ENCODE measurements at regions not wholly inside any gene's neighbourhood (a gene's known extent, or its start where the extent isn't known, plus 50 kb on each side); places are given as distances from the start of the nearest gene placed in this dataset.

DNA sequence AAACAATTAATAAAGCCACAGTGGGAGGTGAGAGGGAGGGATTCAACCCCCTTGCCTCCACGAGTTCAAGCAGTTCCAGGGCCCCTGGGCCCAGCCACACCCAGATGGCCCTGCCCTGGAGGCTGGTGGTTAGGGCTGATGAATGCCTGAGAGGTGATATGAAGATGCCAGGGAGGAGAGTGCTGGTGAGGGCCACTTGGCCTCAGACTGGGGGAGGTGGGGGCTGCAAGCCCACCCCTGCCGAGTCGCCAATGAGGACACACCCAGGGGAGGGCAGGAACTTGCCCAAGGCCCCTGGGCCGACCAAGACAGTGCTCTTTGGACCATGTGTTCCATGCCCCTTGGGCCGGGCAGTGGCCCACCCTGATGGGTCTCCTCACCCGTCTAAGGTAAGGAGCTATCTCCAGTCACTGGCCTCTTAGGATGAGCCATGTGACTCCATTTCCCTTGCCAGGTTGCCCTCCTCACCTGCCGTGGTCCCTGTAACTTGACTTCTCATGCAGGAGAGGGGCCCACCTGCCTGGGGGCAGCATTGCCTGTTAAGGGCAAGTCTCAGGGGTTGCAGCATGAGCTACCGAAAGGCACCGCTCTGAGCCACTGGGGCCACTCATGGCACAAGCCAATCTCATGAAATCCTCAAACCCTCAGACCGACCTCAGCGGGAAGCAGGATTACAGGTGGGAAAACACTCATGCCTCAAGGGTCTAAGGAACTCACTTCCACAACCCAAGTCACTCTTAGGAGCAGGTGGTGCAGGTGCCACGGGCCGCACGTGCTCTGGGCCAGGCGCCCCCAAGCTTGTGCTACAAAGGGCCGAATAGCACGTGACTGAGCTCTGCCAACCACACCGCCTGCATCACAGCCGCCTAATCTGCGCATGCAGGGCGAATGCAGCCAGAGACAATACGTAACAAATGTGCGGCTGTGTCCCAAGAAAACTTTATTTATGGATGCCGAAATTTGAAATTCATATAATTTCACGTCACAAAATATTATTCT, 147.4 kb upstream of the MLN start:
- DNase-seq, result no peak

DNA sequence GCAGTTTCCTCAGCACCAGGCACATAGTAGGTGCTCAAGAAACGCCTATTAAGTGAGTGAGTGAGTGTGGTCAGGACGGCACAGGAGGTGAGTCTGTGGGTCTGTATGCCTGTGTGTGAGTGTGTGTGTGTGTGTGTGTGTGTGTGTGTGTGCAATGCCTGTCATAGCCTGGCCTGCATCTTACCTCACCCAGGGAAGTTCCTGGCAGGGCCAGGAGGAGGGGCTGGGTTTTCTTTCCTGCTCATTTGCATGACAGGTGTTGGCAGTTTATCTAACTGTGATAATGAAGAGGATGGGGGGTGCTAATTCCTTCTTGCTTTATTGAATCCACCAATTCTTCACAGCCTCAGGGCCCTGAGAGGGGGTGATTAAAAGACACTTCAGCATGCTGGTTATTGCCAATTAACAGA, 146.7 kb upstream of the MLN start:
- DNase-seq, result no peak

DNA sequence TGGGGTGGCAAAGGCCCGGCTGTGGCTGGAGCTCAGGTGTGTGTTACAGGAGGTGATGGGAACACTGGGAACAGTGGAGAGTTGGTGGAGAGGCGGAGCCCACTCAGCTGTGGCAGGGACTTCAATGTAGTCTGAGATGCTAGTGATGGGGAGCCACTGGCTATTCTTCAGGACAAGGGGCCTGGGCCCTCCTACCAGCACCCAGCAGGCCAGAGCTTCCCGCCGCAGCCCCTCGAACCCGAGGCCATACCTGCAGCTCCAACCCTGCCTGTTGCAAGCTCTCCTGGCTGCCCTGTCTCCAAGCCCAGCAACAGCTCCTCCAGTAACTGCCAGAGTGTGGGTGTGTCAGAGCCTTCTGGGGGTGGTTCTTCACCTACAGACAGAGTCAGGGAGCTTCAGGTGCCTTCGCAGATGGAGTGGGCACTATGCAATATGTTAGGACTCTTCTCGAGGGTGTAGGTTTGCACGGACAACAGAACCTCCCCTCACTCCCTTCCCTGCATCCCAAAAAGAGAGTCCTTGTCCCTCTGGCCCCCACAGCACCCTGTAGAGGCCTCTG, 146.2 kb upstream of the MLN start:
- no peak for DNase-seq

DNA sequence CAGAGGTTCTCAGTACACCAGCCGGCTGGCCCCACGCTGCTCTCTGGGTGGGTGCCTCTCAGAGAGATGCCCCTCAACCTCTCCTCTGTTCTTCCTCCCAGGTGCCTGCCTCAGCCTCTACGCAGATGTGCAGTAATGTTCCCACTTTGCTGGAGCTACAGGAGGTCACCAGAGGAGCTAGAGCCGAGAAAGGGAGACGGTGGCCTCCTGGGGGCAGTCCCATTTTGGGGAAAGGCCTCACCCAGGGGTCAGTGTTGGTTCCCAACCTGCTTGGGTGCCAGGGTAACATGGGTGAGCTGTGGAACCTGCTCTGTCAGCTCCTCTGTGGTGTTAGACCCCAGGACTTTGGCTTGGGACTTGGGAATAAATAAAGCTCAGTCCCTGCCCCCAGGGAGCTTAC, 145.3 kb upstream of the MLN start:
- no peak for DNase-seq

DNA sequence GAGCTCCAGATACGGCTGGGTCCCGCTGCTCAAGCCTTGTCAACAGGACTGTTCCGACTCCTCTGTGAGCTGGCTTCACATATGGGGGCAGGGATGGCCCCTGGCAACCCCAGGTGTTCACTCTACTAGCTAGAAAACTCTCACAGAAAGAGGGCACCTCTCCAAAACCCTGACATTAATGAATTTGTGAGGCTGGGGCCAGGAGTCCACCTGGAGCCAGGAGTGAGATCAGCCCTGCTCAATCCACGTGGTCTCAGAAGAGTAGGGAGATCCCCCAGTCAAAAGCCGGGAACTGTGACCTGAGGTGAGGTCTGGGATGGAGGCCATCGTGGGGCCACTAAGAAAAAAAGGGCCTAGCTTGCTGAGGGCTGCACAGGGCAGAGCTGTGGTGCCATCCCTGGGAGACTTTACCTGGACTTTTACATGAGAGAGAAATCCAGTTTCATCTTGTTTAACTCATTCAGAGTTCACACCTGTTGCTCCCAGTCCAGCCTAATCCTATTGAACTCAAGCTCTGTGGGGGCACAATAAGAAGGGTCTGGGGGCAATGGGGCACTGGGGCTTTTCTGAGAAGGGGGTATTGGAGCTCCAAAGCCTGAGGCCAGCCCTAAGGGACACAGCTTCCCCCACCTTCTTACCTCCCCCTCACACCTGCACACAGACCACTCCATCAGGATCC, 144.3 kb upstream of the MLN start:
- DNase-seq, result no peak

DNA sequence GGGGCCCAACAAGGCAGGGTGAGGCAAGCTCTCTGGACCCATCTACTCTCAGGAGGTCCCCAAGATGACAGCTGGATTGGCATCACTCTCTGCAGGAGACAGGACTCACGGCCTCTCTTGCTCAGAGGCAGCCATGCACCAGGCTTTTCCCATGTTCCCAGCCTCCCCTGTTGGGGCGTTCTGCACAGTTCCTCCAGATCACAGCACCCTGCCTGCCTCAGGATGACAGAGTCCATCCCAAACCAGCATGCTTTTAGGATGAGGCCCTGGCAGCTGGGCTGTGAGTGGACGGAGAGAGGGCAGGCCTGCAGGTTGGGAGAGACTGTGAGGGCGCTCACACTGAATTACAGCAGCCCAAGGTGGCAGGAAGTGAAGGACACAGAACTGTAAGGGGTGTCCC, 143.2 kb upstream of the MLN start:
- DNase-seq, result no peak

DNA sequence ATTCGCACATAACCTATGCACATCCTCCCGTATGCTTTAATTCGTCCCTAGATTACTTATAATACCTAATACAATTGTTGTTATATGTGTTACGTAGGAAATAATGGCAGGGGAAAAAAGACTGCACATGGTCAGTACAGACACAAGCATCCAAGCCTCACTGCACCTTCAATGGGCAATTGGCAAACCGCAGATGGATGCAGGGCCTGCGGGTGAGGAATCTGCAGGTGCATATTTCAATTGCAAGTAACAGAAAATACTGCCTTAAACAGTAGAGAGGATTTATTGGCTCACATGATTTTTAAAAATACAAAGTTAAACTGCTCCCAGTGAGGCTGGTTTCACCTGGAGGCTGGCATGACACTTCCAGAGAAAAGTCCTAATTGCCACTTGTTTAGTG, 142.1 kb upstream of the MLN start:
- no peak for DNase-seq

DNA sequence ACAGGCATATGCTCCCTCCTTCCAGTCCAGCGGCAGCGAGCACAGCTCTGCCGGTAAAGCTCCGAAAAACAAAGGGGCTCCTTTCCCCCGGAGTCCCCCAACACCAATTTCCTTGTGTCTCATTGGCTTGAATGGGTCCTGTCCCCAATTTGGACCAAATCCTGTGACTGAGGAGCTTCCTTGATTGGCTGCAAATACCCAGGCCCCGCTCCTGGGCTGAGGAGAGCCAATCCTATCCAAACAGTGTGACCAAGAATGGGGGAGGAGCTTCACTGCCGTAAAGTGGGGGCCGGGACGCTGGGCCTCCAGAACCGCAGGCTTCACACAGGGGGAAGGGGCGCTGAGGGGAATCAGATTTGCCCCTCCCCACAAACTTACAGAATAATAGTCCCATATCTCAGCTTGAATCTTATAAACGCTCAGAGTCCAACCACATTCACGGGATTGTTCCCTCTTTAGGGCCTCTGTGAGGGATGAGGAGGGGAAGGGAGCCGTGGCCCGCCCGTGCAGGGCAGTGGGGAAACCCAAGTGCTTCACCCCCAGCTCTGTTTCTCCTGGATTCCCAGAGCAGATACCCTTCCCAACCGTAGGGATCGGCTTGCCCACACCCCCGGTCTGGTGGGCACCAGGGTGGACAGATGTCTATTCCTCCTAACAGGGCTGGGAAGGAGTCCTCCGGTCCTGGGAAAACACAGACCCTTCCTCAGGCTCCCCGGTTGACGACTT, 141.0 kb upstream of the MLN start:
- DNase-seq, result no peak

DNA sequence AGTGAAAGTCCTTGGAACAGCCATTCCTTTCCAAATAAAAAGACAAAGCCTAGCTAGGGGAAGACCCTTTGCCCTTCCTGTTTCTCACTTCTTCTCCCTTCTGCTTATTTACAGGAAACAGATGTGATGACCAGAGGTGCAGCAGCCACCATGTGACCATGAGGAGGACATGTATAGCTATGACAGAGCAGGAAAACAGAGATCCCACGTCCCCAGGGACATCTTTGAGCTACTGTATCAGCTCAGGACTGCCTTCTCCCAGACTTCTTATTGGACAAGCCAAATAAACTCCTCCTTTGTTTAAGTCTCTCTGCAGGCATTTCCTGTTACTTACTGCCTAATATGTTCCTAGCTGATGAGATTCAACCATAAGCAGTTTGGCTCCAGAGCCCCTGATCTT, 133.1 kb upstream of the MLN start:
- DNase-seq, result no peak

DNA sequence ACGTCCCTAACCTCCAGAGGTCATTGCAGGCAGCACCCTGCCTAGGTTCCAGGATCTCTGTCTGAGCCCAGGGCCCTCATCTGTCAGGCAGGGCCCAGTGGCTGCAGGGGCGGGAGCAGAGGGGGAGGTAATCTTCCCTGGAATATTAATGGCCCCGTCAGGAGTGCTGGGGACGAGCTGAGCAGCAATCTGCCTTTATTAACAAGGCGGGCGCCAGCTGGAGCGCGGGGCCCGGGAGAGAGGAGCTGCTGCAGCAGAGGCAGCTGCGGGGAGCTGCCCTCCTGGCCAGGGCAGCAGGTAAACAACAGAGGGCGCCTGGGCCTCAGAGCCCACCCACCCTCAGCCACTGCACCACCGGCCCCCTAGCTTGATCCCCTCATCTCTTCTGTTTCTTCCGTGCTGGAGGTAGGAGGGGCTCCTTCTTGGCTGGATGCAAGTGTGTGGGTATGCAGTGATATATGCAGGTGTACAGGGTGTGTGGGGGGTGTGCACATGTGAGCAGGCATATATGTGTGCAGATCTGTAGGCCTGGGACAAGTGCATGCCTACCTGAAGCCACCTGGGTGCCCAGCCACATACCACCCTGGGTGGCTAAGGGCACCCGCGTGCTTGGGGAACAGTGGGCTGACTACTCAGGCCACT, 131.8 kb upstream of the MLN start:
- no peak for DNase-seq

DNA sequence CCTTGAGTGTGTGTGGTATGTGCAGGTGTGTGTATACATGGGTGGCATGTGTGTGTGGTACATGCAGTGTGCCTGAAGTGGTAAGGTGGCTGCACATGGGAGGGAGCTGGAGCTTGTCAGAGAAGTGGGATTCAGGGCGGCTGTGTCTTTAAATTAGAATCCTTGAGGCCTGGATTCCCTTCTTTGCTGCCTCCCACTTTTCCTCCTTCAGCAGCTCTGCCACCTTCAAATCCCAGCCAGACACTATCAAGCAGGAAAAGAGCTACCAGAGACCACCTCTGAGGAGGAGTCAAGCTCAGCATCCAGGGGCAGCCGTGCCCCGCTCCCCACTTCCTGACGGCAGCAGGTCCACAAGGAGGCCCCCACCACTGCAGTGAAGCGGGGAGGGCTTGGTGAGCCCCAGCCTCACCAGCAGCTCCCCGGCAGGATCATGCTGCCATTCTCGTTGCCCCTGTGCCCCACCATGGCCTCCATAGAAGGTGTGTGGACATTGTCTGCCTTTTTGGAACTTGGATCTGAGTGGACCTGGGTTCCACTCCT, 131.0 kb upstream of the MLN start:
- DNase-seq, result no peak

DNA sequence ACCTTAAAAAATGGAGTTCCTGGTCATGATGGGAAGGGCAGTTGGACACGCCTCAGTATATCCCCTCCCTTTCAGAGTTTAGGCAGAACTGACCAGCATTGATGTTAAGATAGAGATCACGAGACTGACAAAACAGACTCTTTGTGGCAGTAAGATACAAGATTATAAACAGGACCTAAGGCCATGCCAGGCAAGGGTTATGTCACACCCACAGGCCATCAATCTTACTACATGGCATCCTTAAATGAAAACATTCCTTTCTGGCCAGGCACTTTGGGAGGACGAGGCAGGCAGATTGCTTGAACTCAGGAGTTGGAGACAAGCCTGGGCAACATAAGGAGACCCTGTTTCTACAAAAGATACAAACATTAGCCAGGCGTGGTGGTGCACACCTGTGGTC, 129.3 kb upstream of the MLN start:
- no peak for DNase-seq

DNA sequence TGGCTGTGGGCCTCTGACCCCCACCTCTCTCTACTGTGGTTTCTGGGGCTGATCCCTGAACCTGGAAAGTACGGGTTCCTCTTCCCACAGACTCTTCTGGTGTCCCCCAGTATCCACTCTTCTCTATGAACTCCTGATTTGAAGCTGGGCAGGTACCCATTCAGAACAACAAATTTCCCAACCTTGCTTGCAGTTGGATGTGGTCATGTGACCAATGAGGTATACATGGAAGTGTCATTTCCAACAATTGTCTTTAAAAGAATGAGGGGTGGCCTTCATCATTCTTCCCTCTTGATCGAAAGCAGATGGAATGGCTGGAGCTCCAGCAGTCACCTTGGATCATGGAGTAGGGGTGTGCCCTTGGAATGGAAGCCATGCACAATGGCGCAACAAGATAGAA, 128.0 kb upstream of the MLN start:
- no peak for DNase-seq

DNA sequence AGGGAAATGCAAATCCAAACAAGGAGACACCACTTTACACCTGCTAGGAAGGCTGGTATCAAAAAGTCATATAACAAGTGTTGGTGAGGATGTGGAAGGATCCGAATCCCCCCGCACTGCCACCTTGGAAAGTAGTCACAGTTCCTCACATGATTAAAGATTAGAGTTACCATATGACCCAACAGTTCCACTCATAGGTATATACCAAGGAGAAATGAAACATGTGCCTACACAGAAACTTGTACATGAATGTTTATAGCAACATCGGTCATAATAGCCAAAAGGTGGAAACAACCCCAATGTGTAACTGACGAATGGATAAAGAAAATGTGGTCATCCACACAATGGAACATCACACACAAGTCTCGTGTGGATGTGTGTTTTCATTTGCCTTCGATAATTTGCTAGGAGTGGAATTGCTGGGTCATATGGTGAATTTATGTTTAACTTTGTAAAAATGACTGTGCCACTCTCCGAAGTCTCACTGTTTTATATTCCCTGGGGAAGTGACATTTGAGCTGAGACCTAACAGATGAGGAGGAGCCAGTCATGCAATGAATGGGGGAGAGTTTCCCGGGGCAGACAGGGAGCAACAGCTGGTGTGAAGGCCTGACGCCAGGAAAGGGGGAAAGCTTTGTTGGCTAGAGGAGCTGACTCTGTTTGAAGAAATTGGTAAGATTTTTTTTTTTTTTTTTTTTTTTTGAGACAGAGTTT, 125.9 kb upstream of the MLN start:
- DNase-seq, result no peak

DNA sequence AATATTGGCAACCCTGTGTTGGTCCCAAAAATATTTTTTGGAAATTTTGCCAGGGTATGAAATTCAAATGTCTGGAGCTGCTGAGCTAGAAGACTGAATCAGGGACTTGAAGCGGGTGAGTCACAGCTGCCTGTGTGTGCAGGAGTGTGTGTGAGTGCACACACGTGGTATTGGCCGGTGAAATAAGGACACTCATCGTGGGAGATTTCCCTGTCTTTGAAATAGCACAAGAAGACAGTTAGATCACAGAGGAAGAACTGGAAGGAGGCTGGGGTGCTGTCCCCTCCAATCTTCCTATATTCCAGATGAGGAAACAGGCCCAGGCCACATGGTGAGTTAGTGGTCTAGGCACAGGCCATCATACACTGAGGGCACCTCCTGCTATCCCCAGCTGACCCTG, 123.8 kb upstream of the MLN start:
- DNase-seq, result no peak

DNA sequence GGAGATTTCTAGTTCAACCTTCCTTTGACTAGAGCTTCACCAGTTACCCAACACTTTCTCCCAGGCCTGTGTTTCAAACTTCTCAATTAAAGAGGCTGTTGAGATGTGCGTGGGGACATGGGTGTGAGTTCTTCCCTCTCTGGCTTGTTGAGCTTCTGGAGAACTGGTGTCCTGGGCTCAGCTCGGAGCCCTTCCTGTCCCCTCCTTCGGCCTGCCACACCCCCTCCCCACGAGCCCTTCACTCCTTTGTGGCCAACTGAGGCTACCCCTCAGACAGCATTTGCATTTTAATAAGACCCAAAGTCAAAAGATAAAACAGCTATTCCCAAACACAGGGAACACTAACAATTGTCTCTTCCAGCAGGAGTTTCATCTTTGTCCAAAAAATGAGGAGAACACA, 123.3 kb upstream of the MLN start:
- no peak for DNase-seq

DNA sequence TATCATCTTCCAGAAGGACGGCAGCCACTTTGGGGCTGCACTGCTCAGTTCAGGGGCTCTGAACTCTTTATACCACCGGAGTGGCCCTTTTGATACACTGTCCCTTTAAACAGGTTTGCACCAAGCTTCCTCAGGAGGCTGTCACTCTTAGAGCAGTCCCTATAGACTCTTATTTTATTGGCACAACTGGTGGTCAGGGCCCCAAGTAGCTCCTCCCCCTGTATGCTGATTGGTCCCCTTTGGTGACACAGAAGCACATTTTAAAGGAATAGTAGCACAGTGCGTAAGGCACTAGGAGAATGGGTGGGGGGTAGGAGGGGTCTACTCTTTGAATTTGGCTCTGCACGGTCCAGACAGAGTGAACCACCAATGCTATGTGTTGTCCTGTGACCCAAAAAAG, 122.6 kb upstream of the MLN start:
- no peak for DNase-seq

DNA sequence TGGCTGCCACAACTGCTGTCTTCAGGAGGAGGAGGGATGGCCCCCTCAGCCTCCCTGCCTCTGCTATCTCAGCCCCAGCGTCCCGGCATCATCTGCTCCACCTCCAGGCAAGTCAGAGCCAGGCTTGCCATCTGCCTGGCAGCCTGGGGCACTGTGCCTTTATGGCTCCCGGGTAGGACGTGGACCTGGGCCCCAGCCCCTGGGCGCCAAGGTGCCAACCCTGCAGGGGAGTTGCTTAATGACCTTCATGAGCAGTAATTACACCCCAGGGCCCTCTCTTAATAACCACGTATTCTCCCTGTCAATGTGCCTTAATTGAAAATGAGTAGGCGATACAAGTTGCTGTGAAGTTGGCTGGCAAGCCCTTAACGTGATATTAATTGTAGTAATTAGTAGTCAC, 122.1 kb upstream of the MLN start:
- no peak for DNase-seq

DNA sequence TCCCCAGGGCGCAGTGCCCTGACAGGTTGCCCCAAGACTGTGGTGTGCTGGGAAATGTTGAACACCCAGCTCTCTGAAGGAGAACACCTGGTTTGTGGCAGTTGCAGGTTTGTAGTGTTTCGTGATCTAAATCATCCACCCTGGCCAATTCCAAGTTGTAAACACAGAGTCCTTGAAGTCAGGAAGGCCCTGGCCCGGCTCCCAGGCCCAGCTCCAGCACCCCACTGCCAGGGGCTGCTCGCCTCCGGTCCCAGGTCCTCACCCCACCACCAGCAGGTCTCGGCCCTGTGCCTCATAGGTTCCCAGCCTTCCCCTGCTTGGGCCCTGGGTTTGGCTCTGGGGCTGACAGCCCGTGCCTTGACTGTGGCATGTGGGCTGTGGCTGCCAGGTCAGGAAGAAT, 121.4 kb upstream of the MLN start:
- DNase-seq, result no peak

DNA sequence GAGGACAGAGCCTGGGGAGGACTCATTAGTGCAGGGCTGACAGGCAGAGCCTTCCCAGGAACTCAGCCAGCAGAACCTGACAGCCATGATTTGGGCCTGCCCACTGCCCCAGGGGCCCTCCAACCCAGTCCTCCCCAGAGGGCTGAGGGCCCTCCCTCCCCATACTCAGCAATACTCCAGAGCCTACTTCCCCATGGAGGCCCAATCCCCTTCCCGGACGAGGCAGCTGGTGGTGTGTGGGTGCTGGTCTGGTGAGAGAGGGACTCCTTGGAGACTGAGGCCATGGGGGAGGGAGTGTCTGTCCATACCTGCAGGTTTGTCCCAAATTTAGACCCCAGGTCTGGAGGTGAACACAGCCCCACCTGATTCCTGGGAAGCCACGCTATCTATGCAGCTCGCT, 120.9 kb upstream of the MLN start:
- no peak for DNase-seq

DNA sequence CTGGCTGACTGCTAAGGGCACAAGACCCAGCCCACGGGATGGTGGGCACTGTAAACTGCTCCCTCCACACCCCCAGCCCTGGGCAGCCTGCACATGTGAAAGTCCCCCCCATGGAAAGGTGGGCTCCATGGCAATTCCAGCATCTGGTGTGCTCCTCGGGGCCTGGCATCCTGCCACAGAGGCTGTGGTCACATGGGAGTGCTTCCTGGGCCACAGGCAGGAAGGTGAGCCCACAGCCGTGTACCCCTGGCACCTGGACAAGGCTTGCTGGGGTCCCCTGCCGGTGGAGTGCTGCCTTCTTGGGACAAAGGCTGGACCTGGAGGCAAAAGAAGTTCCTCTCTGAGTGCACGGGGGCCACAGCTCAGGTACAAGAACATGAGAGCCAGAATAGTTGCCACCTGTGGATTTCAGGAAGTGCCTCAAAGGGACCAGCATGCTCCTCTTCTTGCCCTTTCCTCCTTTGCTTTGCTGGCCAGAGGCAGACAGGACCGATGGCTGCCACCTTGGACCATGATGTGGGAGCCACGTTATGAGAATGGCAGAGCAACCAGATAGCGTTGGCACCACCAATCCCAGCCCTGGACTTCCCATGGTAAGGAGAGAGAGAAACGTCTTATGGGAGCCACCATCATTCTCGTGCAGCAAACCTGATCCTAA, 120.2 kb upstream of the MLN start:
- DNase-seq, result no peak
